ENCODE measurements at regions not wholly inside any gene's neighbourhood (a gene's known extent, or its start where the extent isn't known, plus 50 kb on each side); places are given as distances from the start of the nearest gene placed in this dataset.

DNA sequence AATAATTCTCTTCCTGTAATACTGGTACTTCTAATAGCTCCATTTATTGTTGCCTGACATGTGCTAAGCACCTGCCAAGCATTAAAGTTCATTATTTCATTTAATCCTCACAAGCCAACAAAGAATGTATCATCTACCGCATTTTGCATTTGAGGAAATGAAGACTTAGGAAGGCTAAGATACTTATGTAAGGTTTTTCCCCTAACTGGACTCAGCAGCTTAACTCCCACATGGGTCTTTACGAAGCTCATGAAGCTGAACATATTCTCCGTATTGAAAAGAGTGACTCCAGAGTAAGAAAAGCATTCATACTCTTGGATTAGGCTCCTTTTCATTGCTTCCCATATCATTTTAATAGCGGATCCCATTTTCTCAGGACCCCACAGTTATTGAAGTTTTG lies 155.7 kb upstream of the TMEM72 start:
- DNase-seq (ENCODE audit: extremely low read depth in 1 of 11, low read depth in 9 of 11, low spot score in 4 of 11), result no peak

DNA sequence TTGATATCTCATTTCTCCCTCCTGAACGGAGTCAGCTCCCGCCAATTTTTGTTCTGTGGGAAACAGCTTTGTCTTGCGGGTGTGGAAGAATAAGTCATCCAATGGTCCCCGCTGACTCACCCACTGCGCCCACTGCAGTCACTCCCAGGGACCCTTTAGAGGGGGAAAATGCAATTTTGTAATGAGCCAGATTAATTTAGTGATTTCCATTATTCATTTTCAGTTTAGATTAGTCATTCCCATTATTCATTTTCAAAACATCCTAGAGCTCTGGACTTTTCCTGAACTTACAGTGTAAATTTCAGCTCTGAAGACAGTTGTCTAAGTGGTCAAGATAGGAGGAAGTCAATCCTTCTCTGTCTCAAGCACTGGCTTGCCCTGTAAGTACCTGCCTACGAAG lies 154.9 kb upstream of the TMEM72 start:
- no peak for DNase-seq (ENCODE audit: extremely low read depth in 1 of 11, low read depth in 9 of 11, low spot score in 4 of 11)

DNA sequence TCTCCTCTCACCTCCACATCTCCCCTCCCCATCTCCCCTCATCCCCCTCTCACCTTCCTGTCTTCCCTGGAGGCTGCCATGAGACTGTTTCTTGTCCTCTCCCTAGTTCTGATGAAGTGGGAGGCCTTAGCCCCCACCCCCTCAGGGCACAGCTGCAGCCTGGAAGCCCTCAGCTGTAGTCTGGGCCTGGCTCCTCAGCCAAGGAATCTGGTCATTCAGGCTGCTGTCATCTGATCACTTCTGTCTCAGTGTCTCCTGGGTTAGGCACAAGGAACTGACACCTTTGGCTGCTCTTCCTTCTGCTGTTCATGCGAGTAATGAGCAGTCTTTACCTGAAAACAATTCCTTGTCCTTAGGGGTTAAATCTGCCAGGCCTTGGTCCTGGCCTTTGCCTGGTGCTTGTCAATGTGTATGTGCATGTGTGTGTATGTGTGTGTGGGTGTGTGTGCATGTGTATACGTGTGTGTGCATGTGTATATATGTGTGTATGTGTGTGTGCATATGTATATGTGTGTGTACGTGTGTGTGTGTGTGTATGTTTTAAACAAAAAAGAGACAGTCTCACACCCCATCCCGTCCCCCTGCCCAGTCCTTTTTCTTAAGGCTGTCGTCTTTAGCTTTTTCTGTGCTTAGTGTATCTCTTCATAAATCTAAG lies 153.5 kb upstream of the TMEM72 start:
- DNase-seq (ENCODE audit: extremely low read depth in 1 of 11, low read depth in 9 of 11, low spot score in 4 of 11), result no peak

DNA sequence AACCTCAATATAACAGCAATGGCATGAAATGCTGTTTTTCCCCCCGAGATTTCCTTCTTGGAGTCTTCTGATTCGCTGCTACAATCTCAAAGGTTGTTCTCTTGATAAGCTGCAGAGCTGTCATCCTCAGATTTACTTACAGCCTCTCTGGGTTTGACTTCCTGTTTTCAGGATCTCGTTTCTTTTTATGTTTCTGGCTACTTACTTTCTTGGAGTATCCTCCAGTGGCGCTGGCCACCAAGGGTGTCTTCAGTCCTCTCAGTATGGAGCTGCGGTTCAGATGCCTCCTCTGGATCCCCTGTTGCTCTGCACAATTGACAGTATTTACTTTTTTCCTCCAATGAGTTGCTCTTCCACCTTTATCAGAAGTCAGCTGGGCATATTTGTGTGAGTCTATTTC lies 152.0 kb upstream of the TMEM72 start:
- DNase-seq (ENCODE audit: extremely low read depth in 1 of 11, low read depth in 9 of 11, low spot score in 4 of 11), result no peak

DNA sequence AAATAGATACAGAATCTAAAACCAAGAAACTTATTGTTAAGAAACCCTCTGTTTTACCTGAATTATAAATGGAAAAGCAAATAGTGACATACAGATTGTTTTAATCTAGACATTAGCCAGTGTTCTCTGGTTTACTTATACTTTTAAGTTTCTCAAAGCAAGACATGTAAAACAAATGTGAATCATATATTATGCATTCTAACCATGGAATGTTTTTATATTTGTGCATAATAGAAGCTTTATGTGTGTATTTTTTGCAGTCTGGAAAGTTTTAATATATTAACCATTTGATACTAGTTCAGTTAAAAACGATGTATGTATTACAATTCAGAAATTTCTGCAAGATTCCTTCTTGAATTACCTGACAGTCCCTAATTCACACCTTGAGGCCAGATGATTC lies 150.6 kb upstream of the TMEM72 start:
- no peak for DNase-seq (ENCODE audit: extremely low read depth in 1 of 11, low read depth in 9 of 11, low spot score in 4 of 11)

DNA sequence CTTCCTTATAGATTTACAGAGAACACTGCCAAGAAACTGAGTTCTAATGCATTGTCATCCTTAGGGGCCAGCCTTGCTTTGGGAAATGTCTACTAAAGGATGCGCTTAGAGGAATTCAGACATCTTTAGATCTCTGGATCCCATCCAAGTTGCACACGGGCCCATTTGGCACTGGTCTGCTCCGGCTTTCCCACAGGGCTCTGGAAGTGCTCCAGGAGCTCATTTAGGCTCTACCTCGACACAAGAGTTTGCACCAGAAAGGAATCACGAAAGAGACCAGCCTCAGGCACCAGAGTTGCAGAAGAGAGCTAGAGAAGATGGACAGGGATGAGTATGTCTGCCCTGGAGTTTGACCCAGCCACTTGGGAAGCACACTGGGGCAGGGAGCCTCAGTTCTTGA lies 150.1 kb upstream of the TMEM72 start:
- DNase-seq (ENCODE audit: extremely low read depth in 1 of 11, low read depth in 9 of 11, low spot score in 4 of 11), result no peak

DNA sequence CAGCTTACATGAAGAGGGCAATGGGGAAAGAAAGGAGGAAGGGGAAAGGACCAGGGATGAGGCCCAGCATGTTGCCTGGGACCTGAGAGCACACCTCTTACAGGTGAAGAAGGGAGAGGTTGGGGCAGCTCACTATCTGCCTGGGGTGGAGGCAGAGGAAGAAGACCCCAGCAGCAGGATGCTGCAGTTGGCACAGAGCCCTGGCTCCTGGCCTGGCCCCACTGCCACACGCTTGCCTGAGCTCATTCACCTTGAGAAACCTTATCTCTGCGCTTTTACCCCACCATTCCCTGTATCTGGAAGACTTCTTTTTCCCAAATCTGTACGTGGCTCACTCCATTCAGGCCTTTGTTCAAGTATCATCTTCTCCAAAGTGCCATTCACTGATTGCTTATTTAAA lies 147.8 kb upstream of the TMEM72 start:
- no peak for DNase-seq (ENCODE audit: extremely low read depth in 1 of 11, low read depth in 9 of 11, low spot score in 4 of 11)

DNA sequence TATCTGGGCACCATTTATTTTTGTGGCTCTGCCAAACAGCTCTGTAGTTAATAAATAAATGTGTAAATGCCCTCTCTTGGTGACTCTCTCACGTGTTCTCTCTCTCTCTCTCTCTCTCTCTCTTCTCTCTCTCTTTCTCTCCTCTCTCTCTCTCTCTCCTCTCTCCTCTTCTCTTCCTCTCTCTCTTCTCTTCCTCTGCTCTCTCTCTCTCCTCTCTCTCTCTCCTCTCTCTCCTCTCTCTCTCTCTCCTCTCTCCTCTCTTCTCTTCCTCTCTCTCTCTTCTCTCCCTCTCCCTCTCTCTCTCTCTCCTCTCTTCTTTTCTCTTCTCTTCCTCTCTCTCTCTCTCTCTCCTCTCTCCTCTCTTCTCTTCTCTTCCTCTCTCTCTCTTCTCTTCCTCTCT lies 145.8 kb upstream of the TMEM72 start:
- DNase-seq (ENCODE audit: extremely low read depth in 1 of 11, low read depth in 9 of 11, low spot score in 4 of 11), result no peak

DNA sequence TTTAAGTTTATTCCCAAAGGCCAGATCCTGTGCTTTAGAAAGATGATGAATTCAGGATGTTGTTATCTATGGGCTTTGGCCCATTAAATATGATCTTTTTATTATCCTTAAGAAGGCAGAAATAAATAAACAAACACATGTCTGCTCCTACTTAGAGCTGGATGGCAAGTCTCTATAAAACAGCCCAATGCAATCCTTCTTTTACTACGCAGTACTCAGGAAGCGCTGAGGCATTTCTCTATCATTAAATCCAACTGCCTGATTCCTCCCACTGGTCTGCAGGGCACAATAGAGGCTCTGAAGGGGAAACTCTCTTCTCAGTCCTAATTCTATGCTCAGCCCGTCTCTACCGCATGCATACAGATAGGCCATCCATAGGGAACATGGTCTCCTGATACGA lies 144.5 kb upstream of the TMEM72 start:
- DNase-seq (ENCODE audit: extremely low read depth in 1 of 11, low read depth in 9 of 11, low spot score in 4 of 11), result no peak

DNA sequence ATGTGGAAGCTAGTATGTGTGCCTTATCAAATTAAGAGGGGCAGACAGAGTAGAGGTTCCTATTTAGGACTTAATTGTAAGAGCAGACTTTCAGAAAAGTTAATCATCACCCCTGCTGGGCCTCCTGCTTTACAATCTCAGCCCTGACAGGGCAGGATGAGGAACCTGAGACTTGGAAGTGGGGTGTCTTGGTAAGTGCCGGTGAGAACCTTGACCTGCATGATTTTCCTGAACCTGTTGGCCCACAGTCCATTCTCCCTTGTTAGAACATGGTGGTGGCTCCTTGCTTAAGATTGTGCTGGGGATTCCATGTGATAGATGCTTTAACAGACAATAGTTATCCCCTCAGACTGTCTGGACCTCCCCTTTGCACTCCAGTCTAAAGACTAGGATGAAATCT lies 141.7 kb upstream of the TMEM72 start:
- no peak for DNase-seq (ENCODE audit: extremely low read depth in 1 of 11, low read depth in 9 of 11, low spot score in 4 of 11)

DNA sequence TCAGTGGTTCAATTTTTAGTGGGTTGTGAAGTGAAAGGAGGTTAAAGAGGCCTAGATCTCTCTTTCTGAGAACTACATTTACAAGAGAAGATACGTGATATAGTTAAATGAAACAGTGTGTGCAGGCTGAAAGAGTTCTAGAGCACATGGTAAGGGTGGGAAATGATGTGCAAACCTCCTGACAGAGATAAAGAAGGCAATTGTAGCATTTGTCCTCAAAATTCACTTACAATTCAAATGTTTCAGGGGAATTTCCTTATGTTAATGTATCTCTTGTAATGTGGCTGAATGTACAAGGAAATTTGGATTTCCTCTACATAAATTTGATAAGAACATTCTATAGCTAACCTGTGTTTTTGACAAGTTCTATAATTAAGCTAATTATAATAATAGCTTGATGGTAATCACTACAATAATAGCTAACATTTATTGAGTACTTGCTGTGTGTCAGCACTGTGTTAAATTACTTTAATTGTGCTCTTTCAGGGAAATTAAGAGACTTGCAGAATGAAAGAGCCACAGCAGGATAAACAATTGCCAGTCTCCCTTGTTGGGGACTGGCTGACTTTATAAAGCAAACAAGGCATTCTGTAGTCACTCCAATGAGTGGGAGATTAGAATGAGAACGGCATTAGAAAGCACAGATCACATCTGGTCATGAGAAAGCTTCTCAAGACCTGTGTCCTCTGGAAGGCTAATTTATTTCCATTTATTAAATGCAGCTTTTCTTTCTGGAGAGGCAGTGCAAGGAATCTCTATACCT lies 139.7 kb upstream of the TMEM72 start:
- DNase-seq (ENCODE audit: extremely low read depth in 1 of 11, low read depth in 9 of 11, low spot score in 4 of 11), result no peak

DNA sequence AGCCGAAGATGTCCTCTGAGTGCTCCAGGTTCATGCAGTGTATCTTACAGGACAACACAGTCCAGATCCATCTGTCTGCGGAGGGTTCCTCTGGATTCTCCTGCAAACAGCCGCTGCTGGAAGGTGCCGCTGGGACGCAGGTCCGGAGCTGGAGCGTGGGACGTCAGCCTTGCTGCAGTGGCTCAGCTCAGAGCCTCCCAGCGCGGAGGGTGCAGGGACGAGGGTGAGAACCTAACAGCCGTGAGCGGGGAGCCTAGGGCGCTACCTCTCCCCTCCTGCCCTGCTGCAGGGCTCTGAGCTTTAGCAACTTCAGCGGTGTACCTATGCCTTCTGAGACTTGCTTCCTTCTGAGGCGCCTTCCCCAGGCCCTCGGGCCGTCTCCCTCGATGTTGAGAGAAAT lies 137.6 kb upstream of the TMEM72 start:
- no peak for DNase-seq (ENCODE audit: extremely low read depth in 1 of 11, low read depth in 9 of 11, low spot score in 4 of 11)

DNA sequence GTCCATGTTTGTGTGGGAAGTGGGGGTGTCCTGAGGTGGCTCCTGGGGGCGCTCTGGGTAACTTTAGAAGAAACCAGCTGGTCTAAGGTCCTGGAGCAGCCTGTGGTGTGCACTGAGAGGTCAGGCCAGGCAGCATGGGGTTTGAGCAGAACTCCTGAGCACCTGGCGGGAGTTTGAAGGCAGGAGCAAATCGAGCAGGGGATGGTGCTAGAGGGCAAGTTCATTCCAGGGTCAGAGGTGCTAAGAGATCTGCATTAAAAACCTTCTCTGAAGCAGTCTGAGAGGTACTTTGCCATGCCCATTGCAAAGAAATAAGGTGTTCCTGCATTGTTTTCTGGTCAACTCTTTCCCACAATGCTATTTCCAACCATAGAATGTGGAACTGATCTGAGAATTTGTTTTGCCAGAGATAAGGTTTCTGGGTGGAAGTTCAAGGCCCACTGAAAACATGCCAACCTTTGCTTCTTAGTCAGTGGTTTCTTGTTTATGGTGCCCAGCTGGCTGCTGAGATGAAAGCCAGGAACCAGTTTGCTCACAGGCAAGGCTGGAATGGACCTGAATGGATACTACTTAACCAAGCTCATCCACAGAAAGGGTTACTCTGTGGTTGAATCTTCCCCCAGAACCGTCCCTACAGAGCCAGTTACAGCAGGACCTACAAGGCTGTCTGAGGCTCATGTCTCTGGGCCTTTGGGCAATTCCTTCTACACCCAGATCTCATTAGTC lies 136.3 kb upstream of the TMEM72 start:
- no peak for DNase-seq (ENCODE audit: extremely low read depth in 1 of 11, low read depth in 9 of 11, low spot score in 4 of 11)

DNA sequence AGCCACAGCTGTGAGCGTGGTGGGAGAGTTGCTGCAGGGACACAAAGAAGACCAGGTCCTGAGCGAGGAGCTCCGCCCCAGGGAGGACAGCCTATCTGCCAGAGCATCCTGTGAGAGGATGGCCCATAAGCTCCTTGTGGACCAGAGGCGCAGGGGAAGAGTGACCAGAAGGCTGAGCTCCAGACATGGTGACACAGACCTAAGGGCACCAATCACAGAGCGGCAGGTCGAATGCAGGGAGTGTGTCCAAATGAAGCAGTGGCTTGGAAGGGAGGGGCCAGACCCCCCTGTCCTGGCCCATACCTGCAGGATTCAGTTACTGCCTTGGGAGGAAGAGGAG lies 135.8 kb upstream of the TMEM72 start:
- DNase-seq (ENCODE audit: extremely low read depth in 1 of 11, low read depth in 9 of 11, low spot score in 4 of 11), result no peak

DNA sequence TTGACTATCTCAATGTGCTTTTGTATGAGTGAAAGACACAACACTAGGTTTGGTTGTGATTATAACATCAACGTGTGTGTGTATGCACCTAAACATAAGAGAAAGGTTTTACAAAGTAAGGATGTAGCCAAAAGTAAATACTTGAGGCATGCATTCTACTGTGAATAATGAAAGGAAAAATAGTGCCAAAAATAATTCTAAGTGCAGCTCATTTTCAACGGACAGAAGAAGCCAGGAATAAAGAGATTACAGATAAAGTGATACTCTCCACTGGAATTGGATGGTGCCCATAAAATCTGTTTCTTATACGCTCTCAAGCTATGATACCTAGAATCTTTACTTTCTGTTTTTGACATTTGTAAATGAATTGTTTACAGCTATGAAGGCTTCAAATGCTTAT lies 135.0 kb upstream of the TMEM72 start:
- DNase-seq (ENCODE audit: extremely low read depth in 1 of 11, low read depth in 9 of 11, low spot score in 4 of 11), result no peak

DNA sequence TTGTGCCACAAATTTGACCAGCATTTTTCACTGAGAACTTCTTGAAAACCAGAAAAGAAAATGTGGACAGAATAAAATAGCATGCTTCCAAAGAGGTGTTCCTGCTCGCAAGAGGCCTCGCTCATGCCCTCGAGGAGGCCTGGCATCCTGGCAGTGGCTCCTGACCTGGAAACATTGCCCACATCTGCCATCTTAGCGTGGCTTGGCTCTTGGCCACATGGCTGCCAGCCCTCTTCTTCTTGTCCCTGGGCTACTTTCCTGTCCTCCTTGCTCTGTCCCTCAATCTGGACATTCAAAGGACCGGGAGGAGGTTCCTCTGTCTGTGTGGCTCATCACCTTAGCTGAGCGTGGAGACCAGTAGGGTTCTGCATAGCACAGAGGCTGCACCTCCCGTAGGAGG lies 131.6 kb upstream of the TMEM72 start:
- no peak for DNase-seq (ENCODE audit: extremely low read depth in 1 of 11, low read depth in 9 of 11, low spot score in 4 of 11)

DNA sequence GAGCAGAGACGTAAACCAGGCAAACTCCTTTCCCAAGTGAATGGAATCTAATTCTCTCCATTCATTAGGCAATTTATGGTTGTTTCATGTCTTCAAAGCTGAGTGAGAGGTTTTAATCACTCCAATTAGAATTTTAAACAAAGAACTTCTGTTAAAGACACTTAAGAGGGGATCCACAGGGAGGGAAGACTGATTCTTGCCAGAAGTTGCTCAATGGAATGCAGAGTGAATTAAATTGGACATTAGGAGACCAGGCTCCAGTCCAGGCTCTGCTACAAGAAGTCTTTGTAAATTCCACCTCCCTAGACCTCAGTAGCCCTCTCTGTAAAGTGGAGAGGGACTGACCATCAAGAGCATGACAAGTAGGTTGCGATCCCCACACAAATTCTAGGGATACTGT lies 130.7 kb upstream of the TMEM72 start:
- no peak for DNase-seq (ENCODE audit: extremely low read depth in 1 of 11, low read depth in 9 of 11, low spot score in 4 of 11)

DNA sequence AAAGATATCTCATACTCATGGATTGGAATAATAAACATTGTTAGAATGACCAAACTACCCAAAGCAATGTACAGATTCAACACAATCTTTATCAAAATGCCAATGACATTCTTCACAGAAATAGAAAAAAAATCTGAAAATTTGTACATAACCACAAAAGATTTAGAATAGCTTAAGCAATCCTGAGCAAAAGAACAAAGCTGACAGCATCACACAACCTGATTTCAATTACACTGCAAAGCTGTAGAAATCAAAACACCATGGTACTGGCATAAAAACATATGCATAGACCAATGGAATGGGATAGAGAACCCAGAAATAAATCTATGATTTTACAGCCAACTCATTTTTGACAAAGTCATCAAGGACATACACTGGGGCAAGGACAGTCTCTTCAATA lies 130.0 kb upstream of the TMEM72 start:
- no peak for DNase-seq (ENCODE audit: extremely low read depth in 1 of 11, low read depth in 9 of 11, low spot score in 4 of 11)

DNA sequence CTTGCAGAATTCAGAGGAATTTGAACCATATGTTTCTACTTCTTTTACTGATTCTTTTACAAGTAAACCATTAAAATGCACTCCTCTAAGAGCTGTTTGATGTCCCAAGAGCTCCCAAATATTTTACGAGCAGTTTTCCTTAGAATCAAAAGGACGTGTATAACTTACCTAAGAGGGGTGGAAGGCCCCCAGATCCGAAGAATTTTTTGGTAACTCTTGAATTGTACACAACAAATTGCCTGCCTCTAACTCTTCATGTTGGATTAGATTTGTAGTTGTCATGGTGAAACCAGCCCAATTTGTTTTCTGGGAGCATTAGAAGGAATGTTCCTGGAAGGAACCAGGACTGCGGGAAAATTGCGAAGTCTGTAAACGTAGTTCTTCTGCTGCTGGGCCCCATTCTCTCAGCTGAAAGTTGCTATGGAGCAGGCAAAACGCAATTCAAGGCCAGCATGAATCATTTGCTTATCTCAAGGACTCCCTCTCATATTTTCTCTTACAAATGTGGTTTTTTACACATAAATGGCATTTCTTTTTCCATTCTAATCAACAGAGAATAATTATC lies 124.8 kb upstream of the TMEM72 start:
- DNase-seq (ENCODE audit: extremely low read depth in 1 of 11, low read depth in 9 of 11, low spot score in 4 of 11), result peak in 1 of 11 donors; percentile 22

DNA sequence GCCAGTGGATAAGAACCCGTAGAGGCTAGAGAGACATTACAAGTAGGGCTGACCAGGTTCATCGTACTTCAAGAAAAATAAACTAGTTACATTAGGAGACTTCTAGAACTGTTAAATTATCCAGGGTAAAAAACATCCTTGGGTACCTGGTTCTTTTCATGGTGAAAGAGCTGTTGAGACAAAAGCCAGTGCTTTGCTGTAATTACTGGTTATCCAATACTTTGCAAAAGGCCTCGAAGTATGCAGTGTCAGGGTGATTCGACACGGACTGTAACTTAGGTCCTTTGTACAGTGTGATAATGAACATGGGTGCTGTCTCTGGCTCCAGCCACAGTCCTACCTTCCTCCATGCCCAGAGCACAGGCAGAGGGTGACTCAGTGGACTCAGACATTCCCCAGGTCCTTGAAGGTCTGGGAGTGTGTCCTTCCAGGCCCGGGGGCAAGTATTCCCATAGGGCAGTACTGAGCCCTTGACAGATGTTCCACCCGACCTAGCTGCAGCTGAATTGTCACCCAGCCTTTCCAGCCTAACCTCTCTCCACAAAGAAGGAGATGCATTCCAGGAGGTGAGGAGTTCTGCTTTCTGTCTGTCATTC lies 123.6 kb upstream of the TMEM72 start:
- no peak for DNase-seq (ENCODE audit: extremely low read depth in 1 of 11, low read depth in 9 of 11, low spot score in 4 of 11)

Data from renal cortex interstitium (tissue), 11 donors.